ENCODE measurements at regions not wholly inside any gene's neighbourhood (a gene's known extent, or its start where the extent isn't known, plus 50 kb on each side); places are given as distances from the start of the nearest gene placed in this dataset.

- Mint-ChIP-seq H3K27ac (no peak overlapping the region), H3K36me3 (peaks cover 0 to 1% (median 0%) of the 10 kb centered on the region in 3 donors), H3K9me3 (peaks cover 0 to 4% (median 1%) of the 10 kb centered on the region in 9 donors), H3K4me1 (peaks cover 8 to 14% (median 12%) of the 10 kb centered on the region in 4 donors), H3K4me3 (no peak overlapping the region), H3K27me3 (peaks cover 0 to 18% (median 2%) of the 10 kb centered on the region in 5 donors)
- DNase-seq (no peak), ATAC-seq (no peak)
- POLR2A ChIA-PET = no interaction called here
Observed at GRCh38 chr20:58568483-58569240, 53.5 kb upstream of the APCDD1L start.

- H3K4me3 Mint-ChIP-seq = no peak overlapping the region
- no peak overlapping the region for H3K27ac Mint-ChIP-seq
- ATAC-seq (no peak), DNase-seq (no peak)
- POLR2A ChIA-PET = no interaction called here
- peaks cover 0 to 18% (median 2%) of the 10 kb centered on the region in 5 donors for H3K27me3 Mint-ChIP-seq
- H3K4me1 Mint-ChIP-seq = peaks cover 8 to 14% (median 12%) of the 10 kb centered on the region in 4 donors
- H3K9me3 Mint-ChIP-seq = peaks cover 0 to 8% (median 2%) of the 10 kb centered on the region in 9 donors
- H3K36me3 Mint-ChIP-seq = peaks cover 0 to 7% (median 0%) of the 10 kb centered on the region in 3 donors
Observed at GRCh38 chr20:58568126-58568482, 52.9 kb upstream of the APCDD1L start.

- DNase-seq (no peak), ATAC-seq (no peak)
- POLR2A ChIA-PET = no interaction called here
- peaks cover 8 to 14% (median 12%) of the 10 kb centered on the region in 4 donors for H3K4me1 Mint-ChIP-seq
- peaks cover 0 to 18% (median 2%) of the 10 kb centered on the region in 5 donors for H3K27me3 Mint-ChIP-seq
- H3K36me3 Mint-ChIP-seq = peaks cover 0 to 7% (median 0%) of the 10 kb centered on the region in 3 donors
- H3K9me3 Mint-ChIP-seq = peaks cover 0 to 8% (median 2%) of the 10 kb centered on the region in 9 donors
- no peak overlapping the region for H3K4me3 Mint-ChIP-seq
- peak overlapping the region in 1 of 10 donors; percentile 82 for H3K27ac Mint-ChIP-seq
Observed at GRCh38 chr20:58567437-58567836, 52.2 kb upstream of the APCDD1L start.

- H3K27ac Mint-ChIP-seq = peak overlapping the region in 1 of 10 donors; percentile 82
- peak in 1 of 2 donors; percentile 51 for ATAC-seq
- POLR2A ChIA-PET = no interaction called here
- peaks cover 0 to 8% (median 2%) of the 10 kb centered on the region in 9 donors for H3K9me3 Mint-ChIP-seq
- H3K4me1 Mint-ChIP-seq = peaks cover 8 to 14% (median 12%) of the 10 kb centered on the region in 4 donors
- DNase-seq = no peak
- H3K27me3 Mint-ChIP-seq = peaks cover 0 to 18% (median 2%) of the 10 kb centered on the region in 5 donors
- H3K4me3 Mint-ChIP-seq = no peak overlapping the region
- peaks cover 0 to 7% (median 0%) of the 10 kb centered on the region in 3 donors for H3K36me3 Mint-ChIP-seq
Observed at GRCh38 chr20:58566981-58567380, 51.8 kb upstream of the APCDD1L start.

GRCh38 chr20:58565461-58566175 lies 50.4 kb upstream of the APCDD1L start:
- H3K27me3 Mint-ChIP-seq = peaks cover 0 to 17% (median 2%) of the 10 kb centered on the region in 5 donors
- no peak for DNase-seq
- peaks cover 0 to 7% (median 0%) of the 10 kb centered on the region in 3 donors for H3K36me3 Mint-ChIP-seq
- no peak for ATAC-seq
- peaks cover 8 to 14% (median 12%) of the 10 kb centered on the region in 4 donors for H3K4me1 Mint-ChIP-seq
- H3K27ac Mint-ChIP-seq = peak overlapping the region in 1 of 10 donors; percentile 19
- no peak overlapping the region for H3K4me3 Mint-ChIP-seq
- POLR2A ChIA-PET = no interaction called here
- H3K9me3 Mint-ChIP-seq = peaks cover 0 to 10% (median 2%) of the 10 kb centered on the region in 9 donors
